Activated effector memory CD4-positive, alpha-beta T cell treated with anti-CD3 and anti-CD28 coated beads, Interleukin-2, amount 50 U/mL, for 16 hours (primary cell): ENCODE measurements at regions not wholly inside any gene's neighbourhood (a gene's known extent, or its start where the extent isn't known, plus 50 kb on each side); places are given as distances from the start of the nearest gene placed in this dataset.
A peak's percentile ranks its signal among the peaks of the same experiment; 100 is the strongest.
"Not testable (repeated sequence)": the region's sequence is repeated elsewhere in the genome, so short reads cannot be mapped to it uniquely, and the experiment has no call there.

Source experiments
- DNase-seq: peaks from one replicate; pipeline ENCODE4 v3.0.0-alpha.2; 2020

DNA sequence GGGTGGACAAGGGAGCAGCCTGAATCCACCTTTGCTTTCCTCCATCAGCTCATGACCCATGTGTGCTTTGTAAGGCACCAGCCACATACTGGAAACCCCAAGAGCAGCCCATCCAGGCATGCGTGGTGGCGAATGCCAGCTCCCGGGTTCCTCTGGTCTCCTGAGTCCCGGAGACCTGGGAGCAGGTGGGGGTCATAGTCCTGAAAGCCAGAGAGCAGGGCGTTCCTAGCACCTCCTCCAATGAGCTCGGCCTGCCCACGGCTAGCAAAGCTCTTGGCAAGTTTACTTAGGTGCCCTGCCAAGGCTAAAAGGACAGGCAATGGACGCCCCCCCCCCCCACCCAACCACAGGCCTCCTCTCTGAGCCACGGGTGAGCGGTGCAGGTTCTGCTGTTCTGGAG, 3960.2 kb upstream of the TPTE start:
- DNase-seq, result not testable (repeated sequence)

DNA sequence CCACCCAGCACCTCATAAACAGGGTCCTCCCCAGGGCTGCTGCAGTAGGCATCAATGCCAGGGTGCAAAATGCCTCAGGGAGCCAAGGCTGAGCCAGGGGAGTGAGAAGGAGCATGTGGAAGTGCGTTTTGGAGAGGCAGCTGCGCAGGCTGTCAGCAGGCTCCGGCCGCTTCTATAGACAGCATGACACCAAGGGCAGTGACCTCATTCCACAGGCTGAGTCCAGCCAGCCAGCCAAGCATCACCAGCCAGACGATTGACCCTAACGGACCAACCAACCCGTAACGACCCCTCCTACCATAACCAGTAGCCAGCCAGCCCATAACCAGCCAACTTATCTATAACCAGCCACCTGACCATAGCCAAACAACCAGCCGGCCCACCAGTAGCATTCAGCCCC, 3959.8 kb upstream of the TPTE start:
- DNase-seq, result not testable (repeated sequence)

DNA sequence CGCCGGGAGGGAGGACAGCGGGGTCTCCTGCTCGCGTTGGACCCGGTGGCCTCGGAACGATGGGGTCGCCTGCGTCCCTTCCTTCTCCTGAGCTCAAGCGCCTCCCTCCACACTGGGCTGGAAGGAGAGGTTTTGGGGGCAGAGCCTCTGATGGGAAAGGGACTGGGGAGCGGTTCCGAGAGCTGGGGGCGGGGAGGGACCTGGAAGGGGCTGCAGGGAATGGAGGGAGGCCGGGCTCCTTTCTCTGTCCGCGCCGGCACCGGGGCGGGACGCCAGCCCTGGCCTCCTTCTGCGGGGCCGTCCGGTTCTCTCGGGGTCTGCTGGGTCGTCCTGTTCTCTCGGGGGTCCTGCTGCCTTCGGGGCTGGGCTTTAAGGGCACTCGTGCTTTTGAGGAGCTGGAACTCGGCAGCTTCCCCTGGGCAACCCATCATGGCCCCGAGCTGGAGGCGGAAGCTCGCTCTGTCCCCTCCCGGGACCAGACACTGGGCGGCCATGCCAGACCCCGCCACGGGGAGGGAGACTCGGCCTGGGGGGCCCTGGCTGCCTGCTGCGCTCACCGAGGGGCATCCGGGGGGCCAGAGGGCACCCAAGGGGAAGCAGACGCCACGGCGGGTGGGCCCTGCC, 3956.7 kb upstream of the TPTE start:
- DNase-seq, result peak; percentile 44

GRCh38 chr21:6565190-6566094, 3955.9 kb upstream of the TPTE start:
- peak; percentile 72 for DNase-seq

GRCh38 chr21:6567542-6567941, 3953.8 kb upstream of the TPTE start:
- not testable (repeated sequence) for DNase-seq

GRCh38 chr21:6569152-6569551, 3952.2 kb upstream of the TPTE start:
- DNase-seq, result not testable (repeated sequence)

DNA sequence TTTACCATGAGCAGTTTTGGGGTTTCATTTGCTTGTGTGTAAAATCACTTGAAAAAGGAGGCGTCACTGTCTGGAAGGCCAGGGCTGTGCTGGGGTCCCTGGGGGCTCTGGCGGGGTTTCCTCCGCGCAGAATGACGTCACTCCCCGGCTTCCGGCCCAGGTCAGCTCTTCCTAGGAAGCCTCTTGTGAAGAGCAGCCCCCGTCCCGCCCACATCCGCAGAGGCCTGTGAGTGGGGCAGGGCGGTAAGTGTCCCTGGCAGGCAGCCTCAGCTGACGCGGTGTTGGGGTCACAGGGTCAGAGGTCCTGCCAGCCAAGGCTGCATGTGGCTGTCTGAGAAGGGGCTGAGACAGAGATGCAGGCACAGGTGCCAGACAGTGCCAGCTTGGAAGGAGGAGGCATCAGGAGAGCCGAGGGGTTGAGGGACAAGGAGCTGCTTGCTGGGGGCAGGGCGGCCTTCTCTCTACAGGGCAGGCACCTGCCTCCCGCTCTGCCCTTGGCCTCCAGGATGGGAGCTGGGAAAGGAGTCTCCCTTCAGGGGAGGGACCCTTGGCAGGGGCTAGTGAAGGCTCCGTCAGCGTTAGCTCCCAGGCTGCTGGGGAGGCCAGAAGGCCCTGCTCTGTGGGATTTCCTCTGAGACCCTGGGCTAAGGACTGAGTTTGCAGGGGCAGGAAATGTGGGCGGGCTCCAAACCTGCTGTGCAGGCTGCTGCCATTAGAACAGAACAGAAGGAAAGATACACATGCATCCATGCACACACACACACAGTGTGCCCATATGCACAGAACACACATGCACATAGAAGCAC, 3951.6 kb upstream of the TPTE start:
- DNase-seq, result not testable (repeated sequence)

DNA sequence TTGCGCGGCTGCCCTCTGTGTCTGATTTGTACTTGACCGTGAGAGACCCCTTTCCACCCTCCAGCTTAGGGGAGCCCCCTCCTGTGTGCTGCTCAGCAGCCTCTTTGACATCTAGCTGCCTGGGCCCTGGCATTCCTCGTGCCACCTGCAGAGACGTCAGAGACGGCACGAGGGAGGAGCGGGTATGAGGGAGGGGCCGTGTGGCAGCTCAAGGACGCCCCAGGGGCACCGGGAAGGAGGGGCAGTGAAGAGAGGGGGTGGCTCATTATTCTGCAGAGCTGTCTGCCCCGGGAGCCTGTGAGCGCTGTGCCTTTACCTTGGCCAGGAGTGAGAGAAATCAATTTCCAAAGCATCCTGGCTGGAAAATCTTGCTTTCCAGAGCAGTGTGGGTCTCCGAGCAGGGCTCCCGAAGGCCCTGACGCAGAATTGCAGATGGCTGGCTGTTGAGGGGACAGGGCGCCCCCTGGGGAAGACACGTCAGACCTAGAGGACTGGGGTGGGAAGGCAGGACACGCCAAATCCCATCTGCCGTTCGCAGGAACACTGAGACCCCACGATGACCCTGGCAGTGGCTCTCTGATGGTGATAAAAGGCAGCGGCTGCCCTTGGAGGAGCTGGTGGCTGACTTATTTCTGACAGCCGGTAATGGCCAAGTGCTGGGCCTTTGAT, 3950.5 kb upstream of the TPTE start:
- not testable (repeated sequence) for DNase-seq

GRCh38 chr21:6573576-6573975, 3947.8 kb upstream of the TPTE start:
- not testable (repeated sequence) for DNase-seq

DNA sequence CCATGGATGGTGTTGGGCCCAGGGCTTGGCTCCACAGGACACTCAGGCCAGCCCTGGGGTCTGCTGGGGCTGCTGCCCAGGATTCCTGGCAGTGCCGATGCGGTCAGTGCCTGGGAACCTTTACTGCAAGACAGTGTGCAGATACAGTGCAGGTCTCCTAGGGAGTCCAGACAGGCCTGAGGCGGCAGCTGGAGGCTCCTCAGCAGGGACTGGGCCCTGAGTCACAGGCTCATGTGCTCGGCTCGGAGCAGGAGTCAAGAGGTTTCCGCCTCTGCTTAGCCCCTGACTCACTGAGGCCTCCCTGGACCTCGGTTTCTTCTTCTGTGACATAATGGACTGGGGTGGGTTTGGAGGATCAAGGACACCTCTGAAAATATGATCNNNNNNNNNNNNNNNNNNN, 3941.6 kb upstream of the TPTE start:
- DNase-seq, result not testable (repeated sequence)
